K562 (cell line): ENCODE measurements at regions not wholly inside any gene's neighbourhood (a gene's known extent, or its start where the extent isn't known, plus 50 kb on each side); places are given as distances from the start of the nearest gene placed in this dataset.

Experiments
- ATAC-seq: fragments of 200-7000 bp; cut with Tn5 transposase; 3 replicates; pipeline ENCODE4 v1.9.1; 2020; ENCODE audit warnings: moderate library complexity
- BruUV-seq: library from RNA; stranded (reverse); fragments of 400-500 nt; replicated peaks from 2 replicates; lab custom pipeline; 2021; lab: Mats Ljungman, UMichigan
- CTCF ChIA-PET: fragments of 300-600 bp; formaldehyde crosslinking; extraction: SDS; loops from one replicate; lab custom pipeline; 2021; ENCODE audit warnings: low intra/inter-chr PET ratio; lab: Yijun Ruan, JAX
- POLR2A ChIA-PET: fragments of 300-600, 350-650 bp; sonication (Branson Sonifier 250); formaldehyde crosslinking; extraction: SDS; loops from one replicate; lab custom pipeline; 2021; ENCODE audit warnings: antibody characterized with exemption, inconsistent platforms; lab: Yijun Ruan, JAX
- DNase-seq, 4 experiments: peaks; one replicate each; pipeline versions ENCODE4 v3.0.0 to v3.0.0-alpha.2; 2011 to 2018; ENCODE audit warnings: low spot score in 3 of 4, mixed read lengths in 3 of 4; ENCODE audit errors: extremely low read depth in 1 of 4
- FAIRE-seq: peaks from 2 replicates; lab custom pipeline; 2011; peaks lifted over from hg19 to GRCh38; lab: Jason Lieb, UNC
- H2AFZ ChIP-seq: 2 replicates; pipeline ENCODE4 v1.6.0; 2011; ENCODE audit warnings: low read depth, low read length, control low read depth, inconsistent platforms
- H3K27ac ChIP-seq: fragments of 200-600 bp; 3 replicates; pipeline ENCODE4 v1.8.0; 2011; ENCODE audit warnings: low read depth, mild to moderate bottlenecking, control low read depth, inconsistent platforms, low read length, moderate library complexity, mixed read lengths; ENCODE audit errors: extremely low read depth
- H3K27me3 ChIP-seq, 2 experiments: fragments of 300-600 bp in 1 of 2; 2 replicates in 1 of 2; 3 replicates in 1 of 2; pipeline versions ENCODE4 v1.6.0 to v1.8.0; 2011; ENCODE audit warnings: inconsistent platforms in 2 of 2, low read length in 2 of 2, mild to moderate bottlenecking in 1 of 2, mixed read lengths in 1 of 2, moderate library complexity in 1 of 2; ENCODE audit not compliant: control insufficient read depth in 2 of 2, insufficient read depth in 2 of 2
- H3K36me3 ChIP-seq: fragments of 300-600 bp; 3 replicates; pipeline ENCODE4 v1.8.0; 2011; ENCODE audit warnings: mild to moderate bottlenecking, low read length, inconsistent platforms; ENCODE audit not compliant: control insufficient read depth, insufficient read depth
- H3K4me1 ChIP-seq, 2 experiments: fragments of 200-600 bp in 1 of 2; replicated peaks in 1 of 2; 2 replicates in 1 of 2; 3 replicates in 1 of 2; pipeline versions ENCODE4 v1.5.1 to v1.8.0; 2011; ENCODE audit warnings: inconsistent platforms in 2 of 2, low read length in 2 of 2, mild to moderate bottlenecking in 1 of 2, mixed read lengths in 1 of 2, moderate library complexity in 1 of 2; ENCODE audit not compliant: control insufficient read depth in 2 of 2, insufficient read depth in 2 of 2
- H3K4me2 ChIP-seq: 2 replicates; pipeline ENCODE4 v1.6.1; 2011; ENCODE audit warnings: low read length, control low read depth, inconsistent platforms, mixed read lengths; ENCODE audit not compliant: insufficient read depth
- H3K4me3 ChIP-seq: fragments of 200-600 bp; sonication (generic), shearing (Covaris generic); 2 replicates; pipeline ENCODE4 v1.5.1; 2016; ENCODE audit warnings: control low read depth, inconsistent platforms
- H3K79me2 ChIP-seq: fragments of 200-600 bp; 3 replicates; pipeline ENCODE4 v1.8.0; 2011; ENCODE audit warnings: low read length, inconsistent platforms; ENCODE audit not compliant: control insufficient read depth, insufficient read depth
- H3K9ac ChIP-seq, 2 experiments: 2 replicates each; pipeline versions ENCODE4 v1.6.0 to v1.6.1; 2011; ENCODE audit warnings: low read depth in 2 of 2, low read length in 2 of 2, control low read depth in 1 of 2, inconsistent platforms in 1 of 2, mild to moderate bottlenecking in 1 of 2, mixed read lengths in 1 of 2; ENCODE audit not compliant: insufficient read depth in 1 of 2
- H3K9me1 ChIP-seq: one replicate; pipeline ENCODE4 v1.6.0; 2011; ENCODE audit warnings: inconsistent platforms, mild to moderate bottlenecking, low read length, moderate library complexity; ENCODE audit not compliant: control insufficient read depth, insufficient read depth
- H3K9me3 ChIP-seq: replicated peaks from 2 replicates; pipeline ENCODE4 v1.5.1; 2011; ENCODE audit warnings: low read depth, low read length, inconsistent platforms; ENCODE audit not compliant: control insufficient read depth, insufficient read depth
- H4K20me1 ChIP-seq: replicated peaks from 2 replicates; pipeline ENCODE4 v1.6.1; 2011; ENCODE audit warnings: low read length, inconsistent platforms, mixed read lengths; ENCODE audit not compliant: control insufficient read depth, insufficient read depth
- CEBPB ChIP-seq: fragments of 450-650 bp; IDR thresholded peaks from 2 replicates; pipeline ENCODE4 v1.6.1; 2016; ENCODE audit warnings: missing genetic modification characterization, missing compliant biosample characterization
- NFIC ChIP-seq: fragments of 450-650 bp; IDR thresholded peaks from 2 replicates; pipeline ENCODE4 v1.6.1; 2017; ENCODE audit warnings: mild to moderate bottlenecking, inconsistent platforms
- SNRNP70 ChIP-seq: fragments of 200-400 bp; formaldehyde crosslinking; optimal IDR thresholded peaks from 2 replicates; pipeline ENCODE3; 2017; ENCODE audit warnings: low read depth, low read length
- WHSC1 ChIP-seq: IDR thresholded peaks from one replicate; pipeline ENCODE4 v1.6.1; 2012; ENCODE audit warnings: low read length, control low read depth, inconsistent platforms
- ZNF830 ChIP-seq: fragments of 250-450 bp; sonication (Bioruptor Pico); IDR thresholded peaks from 2 replicates; pipeline ENCODE4 v1.5.0; 2021; ENCODE audit warnings: mild to moderate bottlenecking
- WGBS: fragments of 100-300 bp; shearing (Covaris generic); methylation state at CpG from one replicate; pipeline ENCODE4 v1.1.6; 2016; ENCODE audit warnings: low coverage, mixed read lengths; ENCODE audit not compliant: insufficient coverage; ENCODE audit errors: missing lambda C conversion rate; 5-methylcytosine and 5-hydroxymethylcytosine counted together
- in situ Hi-C: fragments of 300-500 bp; cut with MboI; formaldehyde crosslinking; loops from 4 replicates; pipeline ENCODE4 v1.15.0; 2018; ENCODE audit warnings: inconsistent platforms, mixed read lengths
- intact Hi-C: fragments of 100-400 bp; cut with micrococcal nuclease; formaldehyde crosslinking; loops from 2 replicates; pipeline ENCODE4 v1.14.2; 2022
- TF ChIP-seq, protein P1 (sequence below): fragments of 450-650 bp; IDR thresholded peaks from 2 replicates; pipeline ENCODE4 v1.6.1; 2016; ENCODE audit warnings: low read depth

DNA sequence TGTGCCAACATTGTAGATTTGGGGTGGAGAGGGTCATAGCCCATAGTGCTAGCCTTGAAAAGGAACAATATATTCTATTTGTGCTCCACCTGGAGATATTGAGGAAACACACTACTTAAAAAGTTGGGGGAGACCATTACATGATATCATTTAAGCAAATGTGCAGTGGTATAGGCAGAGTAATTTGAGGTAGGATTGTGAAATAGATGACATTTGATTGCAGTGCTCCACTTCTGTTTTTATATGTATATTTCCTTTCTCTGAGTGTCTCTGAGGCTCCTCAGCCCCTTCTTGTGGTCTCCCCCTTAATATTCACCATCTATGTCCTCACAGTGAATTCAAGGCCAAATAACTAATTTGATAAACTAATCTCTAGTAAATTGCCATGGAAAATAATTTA lies 85.6 kb upstream of the NMU start:
- ATAC-seq (no peak), FAIRE-seq (no peak), DNase-seq (no peak)
- no peak overlapping the region for H3K4me2 ChIP-seq
- no peaks in the 10 kb centered on the region for H3K27me3 ChIP-seq
- no peaks in the 10 kb centered on the region for H4K20me1 ChIP-seq
- no peak overlapping the region for H3K4me3 ChIP-seq
- H2AFZ ChIP-seq = peak overlapping the region; percentile 36
- peaks cover 2 to 14% of the 10 kb centered on the region in 2 experiments; a peak in 2 of 5 replicates for H3K4me1 ChIP-seq
- BruUV-seq = no TSS peak
- H3K9me1 ChIP-seq = no peaks in the 10 kb centered on the region
- ChIA-PET POLR2A (interaction anchor here (1.9 kb wide), 1 partner anchor 9 kb away, joined by 4 read pairs; no protein-coding TSS in a partner anchor), CTCF (no interaction called here)
- H3K36me3 ChIP-seq = no peaks in the 10 kb centered on the region
- TF ChIP-seq CEBPB (tag) (peak; percentile 84), WHSC1 (no peak)
- H3K27ac ChIP-seq = no peak overlapping the region
- intact Hi-C loops = no loop called here
- H3K9me3 ChIP-seq = no peaks in the 10 kb centered on the region
- in situ Hi-C loops = no loop called here
- no peaks in the 10 kb centered on the region for H3K79me2 ChIP-seq
- no peak overlapping the region for H3K9ac ChIP-seq

DNA sequence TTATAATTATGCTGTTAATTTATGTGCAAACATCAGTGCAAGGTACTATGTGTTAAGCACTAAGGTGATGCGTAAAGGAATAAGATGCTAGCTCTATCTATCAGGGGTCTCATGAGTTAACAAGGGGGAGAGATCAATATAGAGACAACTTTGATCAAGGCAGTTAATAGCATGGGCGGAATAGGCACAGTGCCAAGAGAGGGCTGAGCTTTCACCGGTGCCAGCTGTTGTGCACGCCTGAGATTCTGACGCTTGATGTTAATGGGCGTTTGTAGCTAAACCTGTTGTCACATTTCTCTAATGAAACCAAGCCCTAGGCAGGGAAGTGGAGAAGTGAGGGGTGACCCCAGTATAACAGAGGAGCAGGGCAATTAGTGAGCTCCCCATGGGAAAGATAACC lies 86.0 kb upstream of the NMU start:
- Histone ChIP-seq H3K27ac (no peak overlapping the region), H4K20me1 (no peaks in the 10 kb centered on the region), H3K4me1 (peaks cover 2 to 14% of the 10 kb centered on the region in 2 experiments; a peak in 2 of 5 replicates), H3K27me3 (no peaks in the 10 kb centered on the region), H3K4me2 (no peak overlapping the region), H3K36me3 (no peaks in the 10 kb centered on the region), H3K9ac (no peak overlapping the region), H3K9me3 (peaks cover 3% of the 10 kb centered on the region; the same call in 1 of the 2 replicates), H3K79me2 (no peaks in the 10 kb centered on the region), H3K4me3 (no peak overlapping the region), H3K9me1 (no peaks in the 10 kb centered on the region), H2AFZ (no peak overlapping the region)
- ChIA-PET POLR2A (interaction anchor here (0.7 to 1.1 kb wide), 2 partner anchors 17 to 20 kb away, joined by 3 to 4 read pairs; no protein-coding TSS in a partner anchor), CTCF (no interaction called here)
- FAIRE-seq = no peak
- DNase-seq = no peak
- 79% methylated on average over 6 of the region's 6 CpGs for WGBS
- BruUV-seq = no TSS peak
- TF ChIP-seq ZNF830 (CRISPR knock-in tag) (no peak), SNRNP70 (no peak), NFIC (peak; percentile 75)
- TF ChIP-seq, protein P1, sequence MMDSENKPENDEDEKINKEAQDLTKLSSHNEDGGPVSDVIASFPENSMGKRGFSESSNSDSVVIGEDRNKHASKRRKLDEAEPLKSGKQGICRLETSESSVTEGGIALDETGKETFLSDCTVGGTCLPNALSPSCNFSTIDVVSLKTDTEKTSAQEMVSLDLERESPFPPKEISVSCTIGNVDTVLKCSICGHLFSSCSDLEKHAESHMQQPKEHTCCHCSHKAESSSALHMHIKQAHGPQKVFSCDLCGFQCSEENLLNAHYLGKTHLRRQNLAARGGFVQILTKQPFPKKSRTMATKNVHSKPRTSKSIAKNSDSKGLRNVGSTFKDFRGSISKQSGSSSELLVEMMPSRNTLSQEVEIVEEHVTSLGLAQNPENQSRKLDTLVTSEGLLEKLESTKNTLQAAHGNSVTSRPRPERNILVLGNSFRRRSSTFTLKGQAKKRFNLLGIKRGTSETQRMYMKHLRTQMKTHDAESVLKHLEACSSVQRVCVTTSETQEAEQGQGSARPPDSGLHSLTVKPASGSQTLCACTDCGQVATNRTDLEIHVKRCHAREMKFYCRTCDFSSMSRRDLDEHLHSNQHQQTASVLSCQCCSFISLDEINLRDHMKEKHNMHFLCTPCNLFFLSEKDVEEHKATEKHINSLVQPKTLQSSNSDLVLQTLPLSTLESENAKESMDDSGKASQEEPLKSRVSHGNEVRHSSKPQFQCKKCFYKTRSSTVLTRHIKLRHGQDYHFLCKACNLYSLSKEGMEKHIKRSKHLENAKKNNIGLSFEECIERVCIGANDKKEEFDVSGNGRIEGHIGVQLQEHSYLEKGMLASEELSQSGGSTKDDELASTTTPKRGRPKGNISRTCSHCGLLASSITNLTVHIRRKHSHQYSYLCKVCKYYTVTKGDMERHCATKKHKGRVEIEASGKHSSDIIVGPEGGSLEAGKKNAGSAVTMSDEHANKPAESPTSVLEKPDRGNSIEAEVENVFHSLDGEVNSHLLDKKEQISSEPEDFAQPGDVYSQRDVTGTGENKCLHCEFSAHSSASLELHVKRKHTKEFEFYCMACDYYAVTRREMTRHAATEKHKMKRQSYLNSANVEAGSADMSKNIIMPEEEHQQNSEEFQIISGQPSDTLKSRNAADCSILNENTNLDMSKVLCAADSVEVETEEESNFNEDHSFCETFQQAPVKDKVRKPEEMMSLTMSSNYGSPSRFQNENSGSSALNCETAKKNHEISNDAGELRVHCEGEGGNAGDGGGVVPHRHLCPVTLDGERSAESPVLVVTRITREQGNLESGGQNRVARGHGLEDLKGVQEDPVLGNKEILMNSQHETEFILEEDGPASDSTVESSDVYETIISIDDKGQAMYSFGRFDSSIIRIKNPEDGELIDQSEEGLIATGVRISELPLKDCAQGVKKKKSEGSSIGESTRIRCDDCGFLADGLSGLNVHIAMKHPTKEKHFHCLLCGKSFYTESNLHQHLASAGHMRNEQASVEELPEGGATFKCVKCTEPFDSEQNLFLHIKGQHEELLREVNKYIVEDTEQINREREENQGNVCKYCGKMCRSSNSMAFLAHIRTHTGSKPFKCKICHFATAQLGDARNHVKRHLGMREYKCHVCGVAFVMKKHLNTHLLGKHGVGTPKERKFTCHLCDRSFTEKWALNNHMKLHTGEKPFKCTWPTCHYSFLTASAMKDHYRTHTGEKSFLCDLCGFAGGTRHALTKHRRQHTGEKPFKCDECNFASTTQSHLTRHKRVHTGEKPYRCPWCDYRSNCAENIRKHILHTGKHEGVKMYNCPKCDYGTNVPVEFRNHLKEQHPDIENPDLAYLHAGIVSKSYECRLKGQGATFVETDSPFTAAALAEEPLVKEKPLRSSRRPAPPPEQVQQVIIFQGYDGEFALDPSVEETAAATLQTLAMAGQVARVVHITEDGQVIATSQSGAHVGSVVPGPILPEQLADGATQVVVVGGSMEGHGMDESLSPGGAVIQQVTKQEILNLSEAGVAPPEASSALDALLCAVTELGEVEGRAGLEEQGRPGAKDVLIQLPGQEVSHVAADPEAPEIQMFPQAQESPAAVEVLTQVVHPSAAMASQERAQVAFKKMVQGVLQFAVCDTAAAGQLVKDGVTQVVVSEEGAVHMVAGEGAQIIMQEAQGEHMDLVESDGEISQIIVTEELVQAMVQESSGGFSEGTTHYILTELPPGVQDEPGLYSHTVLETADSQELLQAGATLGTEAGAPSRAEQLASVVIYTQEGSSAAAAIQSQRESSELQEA = no peak
- no peak; the same call in 2 of the 3 replicates for ATAC-seq
- intact Hi-C loops (no loop called here), in situ Hi-C loops (no loop called here)
